OCI-LY3 (cell line): ENCODE measurements at regions not wholly inside any gene's neighbourhood (a gene's known extent, or its start where the extent isn't known, plus 50 kb on each side); places are given as distances from the start of the nearest gene placed in this dataset.

Experiments used
- H2AFZ ChIP-seq: fragments of 200-600, 300-600 bp; shearing (Covaris generic); 2 replicates; pipeline ENCODE4 v1.6.0; 2014; ENCODE audit warnings: antibody characterized with exemption, low read depth, low read length
- H3K27ac ChIP-seq: fragments of 200-600, 300-600 bp; sonication (generic); 2 replicates; pipeline ENCODE4 v1.5.1; 2014; ENCODE audit warnings: mild to moderate bottlenecking, low read length, moderate library complexity, mixed read lengths
- H3K27me3 ChIP-seq: fragments of 200-600, 300-600 bp; sonication (generic); 2 replicates; pipeline ENCODE4 v1.6.1; 2014; ENCODE audit warnings: low read depth, low read length, mixed read lengths
- H3K36me3 ChIP-seq: fragments of 200-600, 300-600 bp; sonication (generic); replicated peaks from 2 replicates; pipeline ENCODE3; 2014; ENCODE audit warnings: low read depth, low read length, mixed read lengths
- H3K4me1 ChIP-seq: fragments of 300-600, 200-600 bp; sonication (generic); 2 replicates; pipeline ENCODE4 v1.6.1; 2014; ENCODE audit warnings: low read length, mixed read lengths
- H3K4me2 ChIP-seq: fragments of 200-600, 300-600 bp; sonication (generic); 2 replicates; pipeline ENCODE4 v1.6.1; 2014; ENCODE audit warnings: low read length, mixed read lengths
- H3K4me3 ChIP-seq: fragments of 300-600, 200-600 bp; sonication (generic); 2 replicates; pipeline ENCODE4 v1.5.1; 2014; ENCODE audit warnings: antibody characterized with exemption, mild to moderate bottlenecking, low read length, moderate library complexity
- H3K79me2 ChIP-seq: fragments of 300-600, 200-600 bp; shearing (Covaris generic); 2 replicates; pipeline ENCODE4 v1.6.1; 2014; ENCODE audit warnings: mild to moderate bottlenecking, low read length, mixed read lengths
- H3K9ac ChIP-seq: fragments of 300-600, 200-600 bp; shearing (Covaris generic); 2 replicates; pipeline ENCODE4 v1.6.0; 2014; ENCODE audit warnings: mild to moderate bottlenecking, low read length, moderate library complexity
- H3K9me3 ChIP-seq: fragments of 200-600, 300-600 bp; shearing (Covaris generic); 2 replicates; pipeline ENCODE4 v1.6.1; 2014; ENCODE audit warnings: low read length, mixed read lengths; ENCODE audit not compliant: insufficient read depth
- H4K20me1 ChIP-seq: fragments of 200-600, 300-600 bp; sonication (generic); 2 replicates; pipeline ENCODE4 v1.6.1; 2016; ENCODE audit warnings: low read length, mixed read lengths; ENCODE audit not compliant: insufficient read depth
- EZH2phosphoT487 ChIP-seq: fragments of 200-600 bp; shearing (Covaris generic); IDR thresholded peaks from 2 replicates; pipeline ENCODE4 v1.6.1; 2018; ENCODE audit warnings: antibody characterized with exemption, mixed run types, low read depth
- TF ChIP-seq, protein P1 (sequence below): fragments of 200-600, 300-600 bp; sonication (generic); IDR thresholded peaks from 2 replicates; pipeline ENCODE4 v1.5.1; 2014; ENCODE audit warnings: antibody characterized with exemption, low read length, low read depth

DNA sequence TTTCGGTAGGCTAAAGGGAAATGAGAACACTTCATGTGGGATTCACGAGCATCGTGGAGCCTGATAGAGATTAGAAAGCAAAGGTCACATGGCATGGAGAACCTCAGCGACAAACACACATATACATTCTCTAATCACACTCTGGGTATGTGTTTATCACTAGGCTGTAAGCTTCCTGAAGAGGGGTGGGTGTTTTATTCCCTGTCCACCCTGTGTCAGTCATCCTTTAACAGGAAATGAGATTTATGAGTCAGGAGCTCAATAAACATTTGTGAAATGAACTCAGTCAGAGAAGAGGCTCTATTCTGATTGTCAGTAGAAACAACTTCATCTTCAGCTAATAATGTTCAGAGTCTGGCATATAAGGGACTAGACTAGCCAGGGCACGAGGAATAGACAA is 71.7 kb upstream of the EIF3M start:
- Histone ChIP-seq H3K79me2 (no peaks in the 10 kb centered on the region), H3K4me2 (peak overlapping the region; percentile 17; the same call in 1 of the 2 replicates), H3K4me3 (no peak overlapping the region), H2AFZ (peak overlapping the region; percentile 26), H4K20me1 (no peaks in the 10 kb centered on the region), H3K36me3 (no peaks in the 10 kb centered on the region), H3K27ac (no peak overlapping the region), H3K27me3 (no peaks in the 10 kb centered on the region), H3K9ac (no peak overlapping the region), H3K9me3 (no peaks in the 10 kb centered on the region), H3K4me1 (peaks cover 7% of the 10 kb centered on the region)
- TF ChIP-seq, protein P1, sequence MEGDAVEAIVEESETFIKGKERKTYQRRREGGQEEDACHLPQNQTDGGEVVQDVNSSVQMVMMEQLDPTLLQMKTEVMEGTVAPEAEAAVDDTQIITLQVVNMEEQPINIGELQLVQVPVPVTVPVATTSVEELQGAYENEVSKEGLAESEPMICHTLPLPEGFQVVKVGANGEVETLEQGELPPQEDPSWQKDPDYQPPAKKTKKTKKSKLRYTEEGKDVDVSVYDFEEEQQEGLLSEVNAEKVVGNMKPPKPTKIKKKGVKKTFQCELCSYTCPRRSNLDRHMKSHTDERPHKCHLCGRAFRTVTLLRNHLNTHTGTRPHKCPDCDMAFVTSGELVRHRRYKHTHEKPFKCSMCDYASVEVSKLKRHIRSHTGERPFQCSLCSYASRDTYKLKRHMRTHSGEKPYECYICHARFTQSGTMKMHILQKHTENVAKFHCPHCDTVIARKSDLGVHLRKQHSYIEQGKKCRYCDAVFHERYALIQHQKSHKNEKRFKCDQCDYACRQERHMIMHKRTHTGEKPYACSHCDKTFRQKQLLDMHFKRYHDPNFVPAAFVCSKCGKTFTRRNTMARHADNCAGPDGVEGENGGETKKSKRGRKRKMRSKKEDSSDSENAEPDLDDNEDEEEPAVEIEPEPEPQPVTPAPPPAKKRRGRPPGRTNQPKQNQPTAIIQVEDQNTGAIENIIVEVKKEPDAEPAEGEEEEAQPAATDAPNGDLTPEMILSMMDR, result no peak
- TF ChIP-seq EZH2phosphoT487, result no peak

DNA sequence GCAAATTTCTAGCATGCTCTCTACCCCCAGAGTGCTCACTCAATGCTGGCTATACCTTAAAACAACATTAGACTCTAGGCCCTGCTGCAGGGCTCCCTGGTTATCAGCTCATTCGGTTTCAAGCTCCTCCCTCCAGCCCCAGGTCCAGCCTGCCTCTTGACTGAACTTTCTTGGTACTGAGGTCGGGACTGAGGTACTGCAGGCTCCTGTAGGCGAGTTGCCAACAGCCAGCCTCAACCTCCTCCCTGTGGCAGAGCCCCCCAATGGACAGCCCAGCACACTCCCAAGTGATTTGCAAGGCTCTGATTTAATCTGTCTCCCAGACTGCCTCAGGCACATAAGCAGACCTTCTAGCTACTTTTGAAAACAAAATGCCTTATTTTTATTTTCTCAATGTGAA is 73.6 kb upstream of the EIF3M start:
- no peaks in the 10 kb centered on the region for H3K27me3 ChIP-seq
- H3K4me1 ChIP-seq, result peaks cover 7% of the 10 kb centered on the region
- no peak overlapping the region for H2AFZ ChIP-seq
- no peak overlapping the region for H3K4me2 ChIP-seq
- H4K20me1 ChIP-seq, result no peaks in the 10 kb centered on the region
- H3K36me3 ChIP-seq, result no peaks in the 10 kb centered on the region
- TF ChIP-seq EZH2phosphoT487, result no peak
- TF ChIP-seq, protein P1, result no peak
- no peaks in the 10 kb centered on the region for H3K9me3 ChIP-seq
- no peaks in the 10 kb centered on the region for H3K79me2 ChIP-seq
- no peak overlapping the region for H3K9ac ChIP-seq
- H3K4me3 ChIP-seq, result no peak overlapping the region
- no peak overlapping the region for H3K27ac ChIP-seq

GRCh38 chr11:32508780-32509179 is 73.4 kb upstream of the WT1 start:
- TF ChIP-seq, protein P1, result no peak
- no peak for TF ChIP-seq EZH2phosphoT487
- Histone ChIP-seq H3K4me1 (peaks cover 7% of the 10 kb centered on the region), H3K9ac (no peak overlapping the region), H3K36me3 (no peaks in the 10 kb centered on the region), H2AFZ (no peak overlapping the region), H3K4me2 (no peak overlapping the region), H3K27me3 (no peaks in the 10 kb centered on the region), H3K27ac (no peak overlapping the region), H3K79me2 (no peaks in the 10 kb centered on the region), H3K4me3 (no peak overlapping the region), H4K20me1 (no peaks in the 10 kb centered on the region), H3K9me3 (no peaks in the 10 kb centered on the region)

- Histone ChIP-seq H3K4me2 (no peak overlapping the region), H4K20me1 (no peaks in the 10 kb centered on the region), H3K27ac (no peak overlapping the region), H3K4me3 (no peak overlapping the region), H3K9ac (no peak overlapping the region), H3K36me3 (no peaks in the 10 kb centered on the region), H3K27me3 (no peaks in the 10 kb centered on the region), H2AFZ (no peak overlapping the region), H3K4me1 (no peaks in the 10 kb centered on the region), H3K79me2 (no peaks in the 10 kb centered on the region), H3K9me3 (no peaks in the 10 kb centered on the region)
- TF ChIP-seq, protein P1, result no peak
- TF ChIP-seq EZH2phosphoT487, result no peak
Measured at GRCh38 chr11:32500001-32500400, 64.7 kb upstream of the WT1 start.
